ENCODE measurements at regions not wholly inside any gene's neighbourhood (a gene's known extent, or its start where the extent isn't known, plus 50 kb on each side); places are given as distances from the start of the nearest gene placed in this dataset.

GRCh38 chr12:127430401-127430800, 836.6 kb upstream of the TMEM132C start:
- no peak for TF ChIP-seq CTCF (IDR thresholded peaks at IDR 0.05 in 2 of 3, conservative IDR thresholded peaks at IDR 0.05 in 1 of 3; ENCODE audit: control insufficient read depth in 2 of 3, extremely low read depth in 1 of 3, insufficient read depth in 1 of 3, low read depth in 3 of 3, low read length in 3 of 3)
- no peak for TF ChIP-seq SKIL (IDR thresholded peaks at IDR 0.05; ENCODE audit: low read depth, poor library complexity, severe bottlenecking)
- TF ChIP-seq MEF2A (IDR thresholded peaks at IDR 0.05; ENCODE audit: insufficient read depth, low read depth, low read length) = no peak
- TF ChIP-seq EP300 (IDR thresholded peaks at IDR 0.05; ENCODE audit: borderline replicate concordance in 1 of 2, control insufficient read depth in 1 of 2, low read depth in 2 of 2, low read length in 2 of 2) = no peak
- no peak for TF ChIP-seq TAF1 (IDR thresholded peaks at IDR 0.05; ENCODE audit: borderline replicate concordance, low read depth, low read length)
- TF ChIP-seq SUZ12 (IDR thresholded peaks at IDR 0.05; ENCODE audit: unreplicated experiment) = no peak
- no peak for TF ChIP-seq NFYB (IDR thresholded peaks at IDR 0.05; ENCODE audit: insufficient read depth, low read depth, low read length)
- no peak for TF ChIP-seq EZH2 (IDR thresholded peaks at IDR 0.05; ENCODE audit: borderline replicate concordance, control insufficient read depth, low read depth, low read length)
- TF ChIP-seq ZNF24 (IDR thresholded peaks at IDR 0.05) = no peak
